T-helper 22 cell (primary cell): ENCODE measurements at regions not wholly inside any gene's neighbourhood (a gene's known extent, or its start where the extent isn't known, plus 50 kb on each side); places are given as distances from the start of the nearest gene placed in this dataset.
"Not testable (repeated sequence)": the region's sequence is repeated elsewhere in the genome, so short reads cannot be mapped to it uniquely, and the experiment has no call there.

Source experiments
- DNase-seq: peaks from one replicate; pipeline ENCODE4 v3.0.0-alpha.2; 2020; ENCODE audit warnings: low read depth

- DNase-seq: no peak
Observed at GRCh38 chr2:18077704-18078103, 199.2 kb downstream of the KCNS3 start.

GRCh38 chr2:18077231-18077630 lies 198.8 kb downstream of the KCNS3 start:
- no peak for DNase-seq

- no peak for DNase-seq
Observed at GRCh38 chr2:18074476-18074875, 196.0 kb downstream of the KCNS3 start.

- DNase-seq: no peak
Observed at GRCh38 chr2:18073601-18074000, 195.1 kb downstream of the KCNS3 start.

- DNase-seq: no peak
Observed at GRCh38 chr2:18067588-18068384, 189.3 kb downstream of the KCNS3 start.

- no peak for DNase-seq
Observed at GRCh38 chr2:18066894-18067293, 188.4 kb downstream of the KCNS3 start.

GRCh38 chr2:18066066-18066465 lies 187.6 kb downstream of the KCNS3 start:
- no peak for DNase-seq

GRCh38 chr2:18065249-18065648 lies 186.8 kb downstream of the KCNS3 start:
- DNase-seq: no peak

GRCh38 chr2:18063826-18064470 lies 185.5 kb downstream of the KCNS3 start:
- no peak for DNase-seq

GRCh38 chr2:18062892-18063291 lies 184.4 kb downstream of the KCNS3 start:
- DNase-seq: no peak

- no peak for DNase-seq
Observed at GRCh38 chr2:18061717-18062116, 183.2 kb downstream of the KCNS3 start.

- DNase-seq: no peak
Observed at GRCh38 chr2:18057657-18058056, 179.2 kb downstream of the KCNS3 start.

- DNase-seq: no peak
Observed at GRCh38 chr2:18055290-18055689, 176.8 kb downstream of the KCNS3 start.

GRCh38 chr2:18050001-18050400 lies 171.5 kb downstream of the KCNS3 start:
- DNase-seq: no peak

- DNase-seq: no peak
Observed at GRCh38 chr2:18049325-18049724, 170.9 kb downstream of the KCNS3 start.

GRCh38 chr2:18047896-18048657 lies 169.6 kb downstream of the KCNS3 start:
- no peak for DNase-seq

- no peak for DNase-seq
Observed at GRCh38 chr2:18047213-18047611, 168.7 kb downstream of the KCNS3 start.

GRCh38 chr2:18046558-18047212 lies 168.2 kb downstream of the KCNS3 start:
- no peak for DNase-seq

GRCh38 chr2:18046017-18046416 lies 167.6 kb downstream of the KCNS3 start:
- no peak for DNase-seq

GRCh38 chr2:18045230-18045629 lies 166.8 kb downstream of the KCNS3 start:
- DNase-seq: no peak

- DNase-seq: not testable (repeated sequence)
Observed at GRCh38 chr2:18017381-18017780, 138.9 kb downstream of the KCNS3 start.

- no peak for DNase-seq
Observed at GRCh38 chr2:18009891-18010290, 131.4 kb downstream of the KCNS3 start.
